GM21360 (cell line): ENCODE measurements at regions not wholly inside any gene's neighbourhood (a gene's known extent, or its start where the extent isn't known, plus 50 kb on each side); places are given as distances from the start of the nearest gene placed in this dataset.

ENCODE experiments used
- ATAC-seq: cut with Tn5 transposase; IDR thresholded peaks from one replicate; pipeline ENCODE4 v1.9.1; 2021; ENCODE audit warnings: mild to moderate bottlenecking, moderate library complexity; ENCODE audit not compliant: unreplicated experiment

DNA sequence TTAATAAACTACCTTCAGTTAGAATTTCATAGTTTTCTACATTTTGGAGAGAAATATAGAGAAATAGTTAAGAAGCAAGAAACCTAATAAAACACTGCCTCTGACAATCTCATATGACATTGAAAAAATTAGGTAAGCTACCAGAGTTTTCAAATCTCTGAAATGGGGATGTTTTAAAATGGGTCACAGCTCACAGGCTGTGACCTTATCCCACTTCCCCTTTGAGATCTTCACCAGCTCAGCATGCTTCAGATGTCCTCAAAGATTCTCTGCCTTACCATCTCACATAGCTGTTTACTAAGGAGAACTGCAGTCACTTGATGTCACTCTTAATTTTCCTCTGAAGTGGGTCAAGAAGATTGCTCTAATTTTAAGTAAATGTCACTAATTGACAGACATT, 717.8 kb downstream of the JRKL start:
- no peak for ATAC-seq

DNA sequence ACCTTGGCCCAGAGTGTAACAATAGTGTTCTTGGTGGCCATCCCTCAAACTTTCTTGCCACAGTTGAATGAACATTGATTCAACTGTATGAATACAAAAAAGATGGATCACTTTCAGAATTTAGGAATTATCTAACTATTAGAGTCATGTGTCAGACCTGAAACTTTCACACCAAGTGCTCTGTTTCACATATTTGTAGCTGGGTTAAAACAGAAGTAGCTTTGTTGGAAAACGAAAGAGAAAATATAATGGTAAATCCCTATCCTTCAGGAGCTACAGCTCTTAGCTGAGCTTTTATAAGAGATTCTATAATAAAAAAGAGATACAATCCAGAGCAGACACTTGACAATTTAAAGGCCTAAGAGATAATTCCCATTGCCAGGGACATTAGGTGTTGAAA, 719.3 kb downstream of the JRKL start:
- no peak for ATAC-seq

DNA sequence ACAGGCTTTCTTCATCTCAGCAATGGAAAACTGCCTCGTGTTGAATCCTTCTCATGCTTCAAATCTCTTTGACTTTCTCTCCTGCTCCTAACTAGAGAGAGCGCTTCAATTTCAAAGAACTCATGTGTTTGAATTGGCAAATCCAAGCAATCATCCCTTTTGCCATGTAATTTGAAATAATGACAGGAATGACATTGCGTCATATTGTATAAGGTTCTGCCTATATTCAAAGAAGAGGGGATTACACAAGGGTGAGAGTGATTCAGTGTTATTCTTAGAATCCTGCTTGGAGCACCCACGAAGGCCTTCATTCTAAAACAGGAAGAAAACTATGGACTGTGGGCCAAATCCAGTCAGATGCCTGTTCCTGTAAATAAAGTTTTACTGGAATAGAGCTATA, 720.6 kb downstream of the JRKL start:
- ATAC-seq, result no peak

DNA sequence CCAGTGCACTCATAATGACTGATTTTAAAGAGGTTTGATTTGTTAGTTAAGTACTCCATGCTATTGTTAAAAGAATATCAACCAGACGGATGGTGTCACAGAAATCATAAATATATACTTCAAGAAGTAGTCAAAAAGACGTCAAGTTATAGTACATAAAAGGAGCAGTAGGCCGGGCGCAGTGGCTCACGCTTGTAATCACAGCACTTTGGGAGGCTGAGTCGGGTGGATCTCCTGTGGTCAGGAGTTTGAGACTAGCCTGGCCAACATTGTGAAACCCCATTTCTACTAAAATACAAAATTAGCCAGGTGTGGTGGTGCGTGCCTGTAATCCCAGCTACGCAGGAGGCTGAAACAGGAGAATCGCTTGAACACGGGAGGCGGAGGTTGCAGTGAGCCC, 721.7 kb downstream of the JRKL start:
- no peak for ATAC-seq

DNA sequence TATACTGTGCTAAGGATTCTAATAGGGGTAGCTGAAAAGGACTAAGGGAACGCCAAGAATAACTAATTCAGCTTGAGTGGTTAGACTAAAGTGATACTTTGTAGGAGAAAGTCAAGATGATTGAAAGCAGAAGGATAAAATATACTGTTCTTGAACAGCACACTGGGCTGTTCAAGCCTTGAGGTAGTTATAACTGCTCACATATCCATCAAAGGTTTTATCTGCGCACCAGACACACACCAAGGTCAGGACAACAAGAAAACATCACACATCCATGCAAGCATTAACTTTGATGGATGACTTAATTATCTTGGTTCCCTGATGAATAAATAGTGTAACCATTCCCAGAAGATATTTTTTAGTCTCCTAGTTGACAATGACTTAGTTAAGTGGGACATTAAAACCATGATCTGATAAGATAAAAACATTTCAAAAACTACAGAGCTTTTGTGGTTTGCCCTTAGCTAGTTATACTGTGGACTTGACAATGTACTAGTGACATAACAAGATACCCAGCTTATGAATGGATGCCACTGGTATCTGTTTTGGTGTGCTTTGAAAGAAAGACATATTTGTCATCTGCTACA, 728.9 kb downstream of the JRKL start:
- ATAC-seq, result no peak

DNA sequence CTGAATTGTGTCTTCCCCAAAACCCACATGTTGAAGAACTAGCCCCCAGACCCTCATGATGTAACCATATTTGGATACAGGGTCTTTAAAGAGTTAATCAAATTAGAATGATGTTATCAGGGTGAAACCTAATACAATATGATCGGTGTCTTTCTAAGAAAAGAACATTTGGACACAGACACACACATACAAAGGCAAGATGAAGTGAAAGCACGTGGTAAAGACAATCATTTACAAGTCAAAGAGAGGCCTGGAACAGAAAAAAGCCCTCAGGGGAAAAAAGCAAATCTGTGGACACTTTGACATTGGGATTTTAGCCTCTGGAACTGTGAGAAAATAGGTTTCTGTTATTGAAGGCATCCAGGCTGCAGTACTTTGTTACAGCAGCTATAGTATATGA, 733.4 kb downstream of the JRKL start:
- no peak for ATAC-seq

DNA sequence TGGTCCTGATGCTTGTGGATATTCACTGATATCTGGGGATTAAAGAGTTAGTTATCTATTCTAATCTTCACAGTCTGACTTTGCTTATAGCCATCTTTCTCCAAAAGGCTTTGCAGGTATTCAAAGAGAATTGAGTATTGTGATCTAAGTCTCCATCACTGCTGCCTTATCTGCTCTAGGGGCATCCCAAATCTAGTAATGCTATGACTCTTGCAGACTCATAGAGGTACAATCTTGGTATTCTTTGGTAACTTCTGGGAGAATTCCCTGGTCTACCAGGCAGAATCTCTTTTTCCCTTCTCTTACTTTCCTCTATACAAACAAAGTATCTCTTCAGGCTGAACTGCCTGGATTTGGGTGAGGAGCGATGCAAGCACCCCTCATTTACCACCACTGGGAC, 746.3 kb downstream of the JRKL start:
- no peak for ATAC-seq

DNA sequence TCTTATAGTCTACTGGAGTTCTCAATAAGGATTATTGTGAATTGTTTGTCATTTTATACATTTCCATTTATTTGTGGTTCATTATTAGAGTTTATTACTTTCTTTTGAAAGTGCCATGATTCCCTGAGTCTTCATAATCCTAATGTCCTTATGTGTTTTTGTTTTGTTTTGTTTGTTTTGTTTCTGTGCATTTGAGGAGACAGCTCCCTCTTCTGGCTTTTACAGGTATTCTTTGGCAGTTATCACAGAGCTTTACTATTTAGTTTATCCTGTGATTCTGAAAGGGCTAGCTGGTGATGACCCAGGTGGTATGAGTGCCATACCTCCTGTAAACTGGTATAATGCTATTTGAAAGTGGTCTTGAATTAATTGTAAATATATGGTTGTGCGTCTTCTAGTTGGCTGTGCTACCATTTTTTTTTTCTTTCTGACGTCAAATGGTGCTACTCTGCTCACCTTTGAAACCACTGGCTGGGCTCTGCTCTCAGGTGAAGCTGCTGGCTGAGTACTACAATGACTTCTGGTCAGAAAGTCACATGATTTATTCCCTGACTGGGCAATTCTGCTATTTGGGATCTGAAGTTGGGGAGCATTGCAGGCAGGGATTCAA, 751.2 kb downstream of the JRKL start:
- ATAC-seq, result peak; percentile 62

DNA sequence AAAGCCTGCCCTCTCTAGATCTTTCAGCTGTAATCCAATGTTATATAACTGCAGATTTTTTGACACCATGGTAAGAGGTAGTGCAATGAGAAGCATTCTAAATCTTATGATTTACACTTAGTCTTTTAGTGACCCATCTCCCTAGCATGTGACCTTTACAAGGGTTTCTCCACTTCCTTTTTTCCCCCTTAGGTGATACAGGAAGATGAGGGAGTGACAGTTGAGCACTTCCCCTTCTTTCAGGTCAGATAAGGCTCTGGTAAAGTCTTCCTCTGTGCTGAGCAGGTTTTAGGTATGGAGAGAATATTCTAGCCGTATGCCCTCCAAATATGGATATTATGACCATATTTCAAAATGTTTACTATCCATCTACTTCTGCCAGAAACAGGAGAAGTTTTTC, 753.6 kb downstream of the JRKL start:
- no peak for ATAC-seq

DNA sequence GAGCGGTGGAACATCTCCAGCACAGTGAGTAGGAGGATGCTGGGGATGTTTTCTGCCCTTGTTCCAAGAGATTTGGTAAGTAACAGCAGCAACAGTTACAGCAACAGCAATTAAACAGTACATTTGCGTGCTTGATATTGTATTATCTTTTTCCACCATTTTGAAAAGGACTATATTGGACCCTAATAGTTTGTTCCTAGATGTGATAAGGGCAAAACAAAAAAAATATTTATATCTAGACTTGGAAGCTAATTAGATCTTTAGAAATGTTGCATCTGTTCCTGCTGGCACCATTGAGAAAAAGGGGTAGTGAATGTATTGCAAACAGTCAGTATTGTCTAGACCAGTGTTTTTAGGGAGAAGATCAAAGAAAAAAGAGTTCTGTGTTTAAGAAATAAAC, 759.9 kb downstream of the JRKL start:
- ATAC-seq, result no peak

DNA sequence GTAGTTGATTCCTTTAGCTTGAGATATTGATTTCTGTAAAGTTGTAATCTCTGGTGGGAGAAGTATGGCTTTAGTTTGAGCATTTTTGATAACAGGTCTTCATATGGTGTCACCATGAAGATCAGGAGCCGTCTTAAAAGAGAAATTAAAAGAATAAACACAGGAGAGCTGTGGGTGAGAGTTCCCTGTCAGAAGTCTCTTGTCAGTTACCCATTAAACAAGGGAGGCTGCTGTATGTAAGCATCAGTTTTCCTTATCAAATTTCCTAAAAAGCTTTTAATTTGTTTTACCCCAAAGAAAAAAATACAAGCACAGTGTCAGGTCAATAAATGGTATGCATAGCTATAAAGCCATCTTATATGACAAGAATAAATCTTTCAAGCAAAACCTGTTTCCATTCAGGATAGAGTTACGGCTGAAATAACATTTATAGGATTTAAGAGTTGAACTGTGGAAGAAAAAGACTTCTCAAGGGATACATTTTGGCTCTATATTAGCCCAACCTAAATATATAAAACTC, 767.5 kb downstream of the JRKL start:
- ATAC-seq, result no peak

DNA sequence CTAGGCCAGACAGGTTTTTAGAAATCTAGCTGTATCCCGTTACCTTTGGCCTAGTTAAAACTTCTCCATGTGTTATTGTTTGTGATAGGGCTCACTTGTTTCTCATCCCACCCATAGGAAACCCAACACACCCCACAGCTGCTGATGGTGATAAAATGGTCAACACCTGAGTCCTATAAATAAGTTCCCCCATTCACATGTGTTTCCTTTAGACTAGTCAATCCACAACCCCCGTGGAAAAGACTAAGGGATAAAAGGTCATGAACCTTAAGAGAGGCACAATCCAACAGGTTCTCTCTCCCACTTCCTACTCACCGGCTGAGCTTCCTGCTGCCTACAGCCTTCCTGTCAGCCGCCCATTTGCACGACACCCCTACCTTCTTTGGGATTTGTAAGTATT, 768.4 kb downstream of the JRKL start:
- ATAC-seq, result no peak

DNA sequence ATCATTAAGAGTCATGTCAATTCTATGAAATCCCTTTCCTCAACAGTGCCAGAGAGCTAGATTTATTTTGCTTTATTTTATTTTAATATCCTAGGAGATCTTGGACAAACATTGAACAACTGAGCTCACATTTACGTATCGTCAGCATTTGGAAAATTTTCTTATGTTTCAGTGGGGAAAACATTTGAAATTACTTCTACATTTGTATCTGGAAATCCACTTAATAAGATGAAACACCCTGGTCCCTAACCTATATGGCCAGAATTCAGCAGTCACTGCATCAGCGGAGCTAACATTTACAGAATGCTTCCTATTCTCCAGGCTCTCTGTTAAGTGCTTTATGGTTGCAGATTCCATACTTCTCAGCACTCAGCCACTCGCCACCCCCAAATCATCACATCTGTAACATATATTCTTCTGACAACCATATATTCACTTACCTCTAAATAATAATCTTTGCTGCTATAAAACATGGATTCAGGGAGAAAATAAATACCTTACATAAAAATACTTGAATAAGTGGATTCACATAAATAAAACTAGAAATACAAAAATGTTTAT, 773.9 kb downstream of the JRKL start:
- ATAC-seq, result no peak

DNA sequence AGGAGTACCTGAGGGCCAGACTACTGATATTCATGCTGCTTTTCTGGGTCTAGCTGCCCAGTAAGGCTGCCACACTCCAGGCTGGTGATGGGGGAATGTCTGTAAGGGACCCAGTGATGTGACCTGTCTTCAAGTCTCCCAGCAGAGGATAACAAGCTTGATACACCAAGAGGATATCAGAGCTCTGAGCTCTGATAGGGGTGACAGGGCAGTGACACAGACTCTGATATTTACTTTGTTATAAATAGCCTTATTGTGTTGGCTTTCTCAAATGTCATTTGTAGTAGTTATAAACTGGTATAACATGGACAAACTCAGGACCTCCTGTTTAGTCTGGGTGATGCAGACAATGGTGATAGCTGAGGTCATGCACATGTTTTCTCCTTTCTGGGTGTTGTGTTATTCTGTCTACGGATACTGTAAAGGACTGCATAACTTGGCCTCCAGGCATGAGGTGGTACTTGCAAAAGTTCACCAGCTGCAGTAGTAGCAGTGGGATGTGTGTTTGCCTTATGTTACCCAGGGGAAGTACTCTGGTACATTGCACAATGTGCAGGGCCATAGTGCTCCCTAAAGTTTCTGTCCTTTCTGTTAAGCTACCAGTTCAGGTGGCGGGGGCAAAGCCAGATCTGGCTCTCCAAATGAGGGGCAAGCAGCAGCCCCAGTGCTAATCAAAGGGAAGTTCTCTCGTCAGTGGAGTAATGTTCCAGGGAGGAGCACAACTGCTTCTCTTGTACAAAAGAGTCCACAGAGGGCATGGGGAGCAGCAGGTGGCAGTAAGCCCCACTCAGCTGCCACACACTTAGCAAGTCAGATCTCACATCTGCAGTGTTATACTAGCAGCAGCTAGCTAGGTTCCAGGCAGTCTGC, 812.2 kb downstream of the JRKL start:
- ATAC-seq, result no peak

DNA sequence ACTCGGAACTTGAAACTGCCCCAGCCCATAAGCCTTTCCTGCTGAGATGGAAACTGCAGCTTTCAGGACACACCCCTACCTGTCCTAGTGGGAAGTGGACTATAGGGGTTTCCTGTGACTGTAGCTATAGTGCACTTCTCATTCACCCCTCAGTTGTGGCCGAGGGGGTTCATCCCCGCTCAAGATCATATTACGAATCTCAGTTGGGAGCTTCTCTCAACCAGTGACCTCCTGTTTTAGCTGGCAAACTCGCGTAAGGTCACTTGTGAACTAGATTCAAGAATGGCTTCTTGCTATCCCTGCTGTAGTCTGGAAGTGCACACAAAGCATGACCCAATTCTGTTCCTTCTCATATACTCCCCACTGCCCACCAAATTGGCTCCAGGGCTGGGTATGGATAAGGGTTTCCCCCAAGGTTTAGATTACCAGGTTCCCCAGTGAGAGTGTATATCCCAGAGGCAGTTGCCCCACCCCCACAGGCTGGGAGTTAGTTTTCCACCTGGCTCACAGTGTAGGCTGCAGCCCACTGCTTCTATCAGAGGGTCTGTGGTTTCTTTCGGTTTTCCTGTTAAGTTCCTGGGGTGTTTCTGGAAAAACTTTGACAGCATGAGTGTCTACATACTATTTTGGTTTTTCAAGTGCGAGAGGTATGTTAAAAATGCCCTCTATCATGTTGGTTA, 812.9 kb downstream of the JRKL start:
- no peak for ATAC-seq

DNA sequence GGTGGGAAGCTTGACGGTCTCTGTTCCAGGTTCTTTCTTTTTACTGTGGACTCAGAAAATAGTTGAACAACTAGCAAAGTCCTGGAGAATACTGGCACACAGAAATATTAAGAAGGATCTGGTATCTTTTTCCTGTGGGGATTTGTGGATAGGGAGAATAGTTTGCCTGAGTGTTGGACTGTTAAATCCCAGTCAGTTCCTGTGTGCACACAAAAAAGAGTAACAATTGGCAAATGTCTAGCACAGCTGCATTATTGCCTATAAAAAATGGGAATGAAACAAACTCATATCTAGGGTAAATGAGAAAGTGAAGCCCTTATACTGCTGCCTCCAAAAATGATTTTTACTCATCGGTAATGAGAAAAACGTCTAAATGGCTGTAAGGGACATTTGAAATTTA, 828.2 kb downstream of the JRKL start:
- no peak for ATAC-seq

DNA sequence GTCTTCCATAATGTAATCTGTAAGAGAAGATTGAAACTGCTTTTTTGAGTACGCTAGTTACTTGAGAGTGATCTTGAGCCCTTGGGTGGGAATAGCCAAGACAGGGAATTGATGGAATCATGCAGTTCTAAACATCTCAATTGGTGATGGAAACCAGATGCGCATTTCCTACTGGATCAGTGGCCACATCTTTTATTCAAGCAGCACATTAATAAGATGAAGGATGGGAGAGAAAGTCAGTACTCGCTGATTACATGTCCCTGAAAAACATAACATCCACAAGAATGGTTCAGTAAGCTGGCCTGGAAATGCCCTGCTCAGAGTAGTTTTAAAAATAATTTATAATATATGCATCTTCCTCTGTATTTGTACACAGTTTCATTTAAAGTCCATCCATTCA, 833.8 kb downstream of the JRKL start:
- no peak for ATAC-seq

DNA sequence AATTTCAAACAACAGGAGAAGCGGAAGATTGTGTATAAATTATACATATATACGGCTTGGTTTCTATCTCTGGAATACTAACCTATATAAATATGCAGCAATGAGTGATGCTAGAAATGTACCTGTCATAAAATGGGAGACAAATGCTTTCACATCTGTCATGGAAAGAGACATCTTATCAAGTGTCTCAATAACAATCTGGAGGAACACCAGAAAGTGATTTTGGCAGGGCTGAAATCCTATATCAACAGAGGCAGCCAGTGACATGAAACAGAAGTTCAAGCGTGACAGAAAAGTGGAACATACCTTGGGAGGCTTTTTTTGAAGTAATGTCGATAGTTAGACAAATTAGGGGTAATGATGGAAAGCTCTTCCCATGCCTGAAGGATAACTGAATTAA, 834.6 kb downstream of the JRKL start:
- no peak for ATAC-seq

DNA sequence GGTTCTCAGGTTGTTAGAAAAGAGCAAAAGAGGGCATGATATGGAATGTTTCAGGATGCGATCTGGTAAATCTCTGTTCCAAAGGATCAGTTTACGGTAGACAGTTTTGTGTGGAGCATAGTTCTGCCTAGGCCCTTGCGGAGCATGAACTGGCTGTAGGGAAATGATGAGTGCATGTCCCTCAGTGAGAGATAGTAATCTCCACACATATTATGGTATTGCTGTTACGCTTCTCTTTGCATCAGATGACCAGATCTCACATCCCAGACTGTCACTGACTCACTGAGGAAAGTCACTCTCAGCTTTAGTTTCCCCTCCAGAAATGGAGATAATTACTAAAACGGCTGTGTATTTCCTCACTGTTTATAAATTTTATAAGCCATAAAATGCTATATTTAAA, 836.0 kb downstream of the JRKL start:
- ATAC-seq, result no peak

DNA sequence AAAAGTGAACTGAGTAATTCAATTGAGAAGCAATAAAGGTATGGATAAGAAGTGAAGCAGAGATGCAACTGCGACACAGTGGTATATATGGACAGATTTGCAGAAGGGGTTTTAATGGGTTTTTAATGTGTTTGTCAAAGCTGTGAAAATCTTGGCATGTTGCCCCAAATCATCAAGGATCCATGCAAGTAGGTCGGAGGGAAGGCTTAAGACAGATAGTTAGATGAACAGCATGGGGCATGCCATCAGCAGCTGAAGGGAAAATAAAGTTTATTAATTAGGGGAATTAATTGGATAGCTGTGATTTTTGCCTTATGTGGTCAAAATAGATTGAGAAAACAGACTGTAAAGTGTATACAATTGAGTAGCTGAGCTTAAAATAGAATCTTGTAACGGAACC, 840.1 kb downstream of the JRKL start:
- ATAC-seq, result no peak

DNA sequence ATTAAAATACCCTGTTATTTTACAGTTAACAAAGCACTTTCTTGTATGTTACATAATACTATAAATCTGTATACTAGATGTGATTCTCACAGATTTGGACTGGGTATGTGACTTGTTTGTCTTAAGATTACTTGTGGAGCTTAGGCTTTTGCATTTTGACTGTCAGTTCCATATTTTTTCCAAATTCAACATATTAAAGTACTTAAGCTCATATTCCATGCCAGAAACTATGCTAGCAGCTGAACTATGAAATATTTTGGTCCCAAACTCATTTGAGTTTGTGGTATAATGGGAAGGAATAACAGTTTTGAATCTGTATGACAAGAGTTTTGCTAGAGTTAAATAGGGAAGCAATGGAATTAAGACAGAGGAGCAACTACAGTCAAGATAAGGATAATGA, 841.4 kb downstream of the JRKL start:
- no peak for ATAC-seq
